ENCODE measurements at regions not wholly inside any gene's neighbourhood (a gene's known extent, or its start where the extent isn't known, plus 50 kb on each side); places are given as distances from the start of the nearest gene placed in this dataset.
A peak's percentile ranks its signal among the peaks of the same experiment; 100 is the strongest.

DNA sequence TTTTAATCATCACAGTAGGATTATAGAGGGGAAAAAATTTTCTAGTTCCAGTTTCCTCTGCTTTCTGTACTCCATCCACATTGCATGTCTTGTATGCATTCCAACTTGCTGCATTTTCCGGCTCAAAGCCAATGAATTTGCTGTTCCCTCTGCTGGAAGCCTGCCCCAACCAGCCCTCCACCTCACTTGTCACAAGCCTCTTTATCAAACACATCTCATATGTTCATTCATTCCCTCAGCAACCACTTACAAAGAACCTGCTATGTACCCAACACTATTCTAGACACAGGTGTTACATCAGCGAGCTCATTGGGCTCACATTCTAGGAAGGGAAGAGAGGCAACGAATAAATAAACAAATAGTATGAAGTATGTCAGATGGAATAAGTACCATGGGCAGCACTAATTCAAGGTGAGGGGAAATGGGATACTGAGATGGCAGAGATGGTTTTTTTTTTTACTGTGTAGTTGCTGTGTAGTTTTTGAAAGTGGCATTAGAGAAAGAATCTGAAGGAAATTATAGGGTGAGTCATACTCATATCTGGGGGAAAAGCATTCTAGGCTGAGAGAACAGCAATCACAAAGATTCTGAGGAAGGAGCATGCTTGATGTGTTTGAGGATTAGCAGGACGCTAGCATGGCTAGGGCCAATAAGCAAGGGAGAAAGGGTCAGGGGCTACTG is 332.5 kb downstream of the PDGFC start:
- H3K36me3 ChIP-seq (ENCODE audit: control insufficient read depth, insufficient read depth, low read length): no peaks in the 10 kb centered on the region
- DNase-seq: peak; percentile 69
- in situ Hi-C loops (cut with MboI; ENCODE audit: low sequenced_read_pairs): no loop called here
- H2BK20ac ChIP-seq (ENCODE audit: low read depth, low read length): peak overlapping the region; percentile 27
- H3K4me1 ChIP-seq (ENCODE audit: control insufficient read depth, insufficient read depth, low read length): peaks cover 5% of the 10 kb centered on the region; the same call in 1 of the 2 replicates
- peak overlapping the region; percentile 71; the same call in 1 of the 2 replicates for H2AK5ac ChIP-seq (ENCODE audit: low read depth, low read length)
- peak overlapping the region; percentile 54 for H3K4ac ChIP-seq (ENCODE audit: low read depth, low read length)
- peak overlapping the region; percentile 4 for H2AFZ ChIP-seq (replicated peaks; ENCODE audit: low read length, poor library complexity)
- H3K27me3 ChIP-seq (ENCODE audit: control insufficient read depth, insufficient read depth, low read length): no peaks in the 10 kb centered on the region
- intact Hi-C loops (cut with micrococcal nuclease): loop anchor here (2.0 to 5.0 kb wide), 2 partner anchors 162 to 333 kb away; partner anchors contain the start of gene PDGFC
- ChIA-PET CTCF (no interaction called here), POLR2A (ENCODE audit: unreplicated experiment) (no interaction called here)
- H3K18ac ChIP-seq (ENCODE audit: low read depth, low read length): peak overlapping the region; percentile 24; the same call in 1 of the 2 replicates
- no peak overlapping the region for H3K9ac ChIP-seq (ENCODE audit: low read depth, low read length)
- H3K27ac ChIP-seq (ENCODE audit: insufficient read depth, low read length): no peak overlapping the region
- H2BK15ac ChIP-seq (ENCODE audit: low read depth, low read length): no peak overlapping the region; the same call in 2 of the 3 replicates
- H3K23ac ChIP-seq (ENCODE audit: low read depth, low read length): no peak overlapping the region
- no peak overlapping the region for H3K56ac ChIP-seq (ENCODE audit: extremely low read depth, insufficient read depth, low read length)
- H3K9me3 ChIP-seq (ENCODE audit: control insufficient read depth, insufficient read depth, low read length): no peaks in the 10 kb centered on the region
- dilution Hi-C loops (cut with HindIII; ENCODE audit: low sequenced_read_pairs, unreplicated experiment): no loop called here
- ATAC-seq (ENCODE audit: low read depth): peak; percentile 75
- BruUV-seq (replicated peaks): no TSS peak
- H2AK9ac ChIP-seq (replicated peaks; ENCODE audit: low read depth, low read length, poor library complexity): no peak overlapping the region
- H3K4me3 ChIP-seq (ENCODE audit: insufficient read depth, low read depth, low read length): no peak overlapping the region
- H3K4me2 ChIP-seq (ENCODE audit: low read depth, low read length): peak overlapping the region; percentile 35; the same call in 1 of the 2 replicates
- H4K5ac ChIP-seq (ENCODE audit: low read depth, low read length): no peak overlapping the region; the same call in 1 of the 2 replicates
- no peaks in the 10 kb centered on the region for H4K20me1 ChIP-seq (ENCODE audit: insufficient read depth, low read length)
- peak overlapping the region; percentile 81 for H2BK5ac ChIP-seq (ENCODE audit: low read depth, low read length, poor library complexity, severe bottlenecking)
- H4K91ac ChIP-seq (ENCODE audit: insufficient read depth, low read depth, low read length): peak overlapping the region; percentile 16; the same call in 1 of the 2 replicates
- no peak overlapping the region; the same call in 1 of the 2 replicates for H3K14ac ChIP-seq (replicated peaks; ENCODE audit: low read depth, low read length)
- no peaks in the 10 kb centered on the region for H3K79me1 ChIP-seq (ENCODE audit: low read depth in 1 of 2, low read length in 2 of 2)
- peak overlapping the region in 1 of 2 experiments; percentile 62; a peak in 2 of 4 replicates for H4K8ac ChIP-seq (ENCODE audit: low read depth in 2 of 2, low read length in 2 of 2)
- WGBS, 2 experiments (ENCODE audit: extremely low coverage in 2 of 2, insufficient read length in 1 of 2): 61% methylated on average over 3 of the region's 4 CpGs; no CpG with 5 or more reads in 1 of the 2 experiments
- H3K9me1 ChIP-seq (ENCODE audit: insufficient read depth, low read length): peaks cover 2% of the 10 kb centered on the region
- H2BK120ac ChIP-seq (ENCODE audit: low read depth, low read length): peak overlapping the region; percentile 35
- TF ChIP-seq CEBPB (IDR thresholded peaks at IDR 0.05; ENCODE audit: low read depth, low read length) (no peak), CHD1 (IDR thresholded peaks at IDR 0.05; ENCODE audit: low read depth, low read length) (no peak), MAFK (IDR thresholded peaks at IDR 0.05; ENCODE audit: low read depth, low read length) (no peak), BHLHE40 (IDR thresholded peaks at IDR 0.05; ENCODE audit: low read depth, low read length) (no peak), FOS (IDR thresholded peaks at IDR 0.05; ENCODE audit: low read depth, low read length) (no peak), RAD21 (IDR thresholded peaks at IDR 0.05; ENCODE audit: low read length) (no peak), USF2 (IDR thresholded peaks at IDR 0.05; ENCODE audit: low read depth, low read length) (no peak), MAZ (IDR thresholded peaks at IDR 0.05; ENCODE audit: borderline replicate concordance, low read depth, low read length) (no peak), POLR2A (IDR thresholded peaks at IDR 0.05; ENCODE audit: low read depth, low read length) (no peak), NFE2L2 (IDR thresholded peaks at IDR 0.05; ENCODE audit: low read depth, low read length) (no peak), ELK1 (IDR thresholded peaks at IDR 0.05; ENCODE audit: borderline replicate concordance, low read depth, low read length) (no peak), RCOR1 (IDR thresholded peaks at IDR 0.05; ENCODE audit: insufficient replicate concordance, low read length) (no peak), MXI1 (IDR thresholded peaks at IDR 0.05; ENCODE audit: borderline replicate concordance, low read depth, low read length) (no peak), RFX5 (IDR thresholded peaks at IDR 0.05; ENCODE audit: low read depth, low read length) (no peak)
- TF ChIP-seq, protein P1, sequence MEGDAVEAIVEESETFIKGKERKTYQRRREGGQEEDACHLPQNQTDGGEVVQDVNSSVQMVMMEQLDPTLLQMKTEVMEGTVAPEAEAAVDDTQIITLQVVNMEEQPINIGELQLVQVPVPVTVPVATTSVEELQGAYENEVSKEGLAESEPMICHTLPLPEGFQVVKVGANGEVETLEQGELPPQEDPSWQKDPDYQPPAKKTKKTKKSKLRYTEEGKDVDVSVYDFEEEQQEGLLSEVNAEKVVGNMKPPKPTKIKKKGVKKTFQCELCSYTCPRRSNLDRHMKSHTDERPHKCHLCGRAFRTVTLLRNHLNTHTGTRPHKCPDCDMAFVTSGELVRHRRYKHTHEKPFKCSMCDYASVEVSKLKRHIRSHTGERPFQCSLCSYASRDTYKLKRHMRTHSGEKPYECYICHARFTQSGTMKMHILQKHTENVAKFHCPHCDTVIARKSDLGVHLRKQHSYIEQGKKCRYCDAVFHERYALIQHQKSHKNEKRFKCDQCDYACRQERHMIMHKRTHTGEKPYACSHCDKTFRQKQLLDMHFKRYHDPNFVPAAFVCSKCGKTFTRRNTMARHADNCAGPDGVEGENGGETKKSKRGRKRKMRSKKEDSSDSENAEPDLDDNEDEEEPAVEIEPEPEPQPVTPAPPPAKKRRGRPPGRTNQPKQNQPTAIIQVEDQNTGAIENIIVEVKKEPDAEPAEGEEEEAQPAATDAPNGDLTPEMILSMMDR (conservative IDR thresholded peaks at IDR 0.05; ENCODE audit: low read depth, low read length): no peak
